GM23338 (cell line): ENCODE measurements at regions not wholly inside any gene's neighbourhood (a gene's known extent, or its start where the extent isn't known, plus 50 kb on each side); places are given as distances from the start of the nearest gene placed in this dataset.
A peak's percentile ranks its signal among the peaks of the same experiment; 100 is the strongest.
"Not testable (repeated sequence)": the region's sequence is repeated elsewhere in the genome, so short reads cannot be mapped to it uniquely, and the experiment has no call there.

ENCODE experiments used
- ATAC-seq: fragments of 200-7000 bp; cut with Tn5 transposase; 3 replicates; pipeline ENCODE4 v1.9.1; 2020
- DNase-seq: peaks from one replicate; pipeline ENCODE4 v3.0.0-alpha.2; 2015; ENCODE audit warnings: low spot score
- H2AFZ ChIP-seq: fragments of 200-600 bp; sonication (generic); 2 replicates; pipeline ENCODE4 v1.8.0; 2016; ENCODE audit warnings: antibody characterized with exemption, mild to moderate bottlenecking, moderate library complexity
- H3F3A ChIP-seq: fragments of 200-600 bp; sonication (generic); replicated peaks from 2 replicates; pipeline ENCODE4 v1.8.0; 2017; ENCODE audit warnings: antibody characterized with exemption, mixed run types, low read depth
- H3K27ac ChIP-seq: fragments of 200-600 bp; sonication (generic); 2 replicates; pipeline ENCODE4 v1.6.1; 2016; ENCODE audit warnings: low read depth
- H3K27me3 ChIP-seq: fragments of 200-600 bp; sonication (generic); 2 replicates; pipeline ENCODE4 v1.8.0; 2016; ENCODE audit warnings: mild to moderate bottlenecking, mixed run types, moderate library complexity; ENCODE audit not compliant: insufficient read depth
- H3K36me3 ChIP-seq: fragments of 200-600 bp; sonication (generic); 2 replicates; pipeline ENCODE4 v1.8.0; 2016; ENCODE audit warnings: mild to moderate bottlenecking; ENCODE audit not compliant: insufficient read depth
- H3K4me1 ChIP-seq: fragments of 200-600 bp; sonication (generic); 2 replicates; pipeline ENCODE4 v1.8.0; 2016; ENCODE audit warnings: mild to moderate bottlenecking, moderate library complexity; ENCODE audit not compliant: insufficient read depth
- H3K4me2 ChIP-seq: fragments of 200-600 bp; sonication (generic); 2 replicates; pipeline ENCODE4 v1.7.1; 2017; ENCODE audit warnings: mixed run types
- H3K4me3 ChIP-seq: fragments of 200-600 bp; sonication (generic); 2 replicates; pipeline ENCODE4 v1.6.1; 2016; ENCODE audit warnings: mixed run types
- H3K79me2 ChIP-seq: fragments of 200-600 bp; sonication (generic); replicated peaks from 2 replicates; pipeline ENCODE4 v1.8.0; 2017; ENCODE audit warnings: mild to moderate bottlenecking; ENCODE audit not compliant: insufficient read depth
- H3K9me2 ChIP-seq: fragments of 200-600 bp; sonication (generic); 2 replicates; pipeline ENCODE4 v1.8.0; 2017; ENCODE audit not compliant: insufficient read depth
- H4K20me1 ChIP-seq: fragments of 200-600 bp; sonication (generic); replicated peaks from 2 replicates; pipeline ENCODE4 v1.8.0; 2017; ENCODE audit warnings: mild to moderate bottlenecking; ENCODE audit not compliant: insufficient read depth
- H3K27ac Mint-ChIP-seq: 2 replicates; pipeline ENCODE4 v1.8.0; 2020; ENCODE audit warnings: inconsistent platforms, mild to moderate bottlenecking, moderate library complexity, mixed read lengths
- H3K27me3 Mint-ChIP-seq: 3 replicates; pipeline ENCODE4 v1.8.0; 2022; ENCODE audit warnings: low read depth, mild to moderate bottlenecking, moderate library complexity, mixed read lengths, inconsistent platforms; ENCODE audit not compliant: insufficient read depth, poor library complexity
- H3K36me3 Mint-ChIP-seq: 3 replicates; pipeline ENCODE4 v1.8.0; 2021; ENCODE audit warnings: low read depth, mild to moderate bottlenecking, inconsistent platforms, moderate library complexity, mixed read lengths
- H3K4me1 Mint-ChIP-seq: 3 replicates; pipeline ENCODE4 v1.8.0; 2020; ENCODE audit warnings: mild to moderate bottlenecking, inconsistent platforms, mixed read lengths
- H3K4me3 Mint-ChIP-seq: 3 replicates; pipeline ENCODE4 v1.8.0; 2021; ENCODE audit warnings: moderate library complexity, mild to moderate bottlenecking, inconsistent platforms, mixed read lengths
- H3K9me3 Mint-ChIP-seq: 3 replicates; pipeline ENCODE4 v1.8.0; 2020; ENCODE audit warnings: moderate library complexity, mild to moderate bottlenecking, inconsistent platforms, mixed read lengths
- CREB1 ChIP-seq: fragments of 250-450 bp; sonication (Bioruptor Pico); IDR thresholded peaks from 2 replicates; pipeline ENCODE4 v1.5.0; 2020; ENCODE audit warnings: low read depth, mild to moderate bottlenecking, moderate library complexity
- ETS1 ChIP-seq: IDR thresholded peaks from 2 replicates; pipeline ENCODE4 v1.6.1; 2016; ENCODE audit warnings: antibody characterized with exemption
- POLR2AphosphoS5 ChIP-seq: IDR thresholded peaks from 2 replicates; pipeline ENCODE4 v1.6.1; 2016; ENCODE audit warnings: antibody characterized with exemption, low read depth
- REST ChIP-seq: IDR thresholded peaks from one replicate; pipeline ENCODE4 v1.6.1; 2018; ENCODE audit warnings: antibody characterized with exemption; ENCODE audit not compliant: unreplicated experiment
- STAT1 ChIP-seq: IDR thresholded peaks from one replicate; pipeline ENCODE4 v1.6.1; 2016; ENCODE audit warnings: antibody characterized with exemption; ENCODE audit not compliant: unreplicated experiment

DNA sequence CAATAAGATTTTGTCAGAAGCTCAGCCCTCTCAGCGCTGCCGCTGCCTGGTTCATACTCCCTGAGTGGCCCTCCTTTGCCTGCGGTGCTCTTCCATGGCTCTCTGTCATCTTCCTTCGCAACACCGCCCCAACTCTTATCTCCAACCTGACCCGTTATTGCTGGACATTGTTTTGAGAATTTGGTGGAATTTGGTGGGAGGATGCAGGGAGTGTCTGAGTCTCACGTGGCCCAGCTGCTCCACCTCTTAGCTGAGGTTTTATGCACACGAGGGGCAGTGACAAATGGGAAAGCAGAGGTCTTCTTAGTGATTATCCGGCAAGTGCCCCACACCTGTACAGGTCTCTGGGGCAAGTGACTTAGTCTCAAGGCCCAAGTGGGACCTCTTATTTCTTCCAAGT, 97.5 kb upstream of the RPH3A start:
- H3K27ac ChIP-seq: no peak overlapping the region
- H2AFZ ChIP-seq: peak overlapping the region; percentile 66; the same call in 1 of the 2 replicates
- no peak overlapping the region for H3K4me2 ChIP-seq
- H3K36me3 Mint-ChIP-seq: no peaks in the 10 kb centered on the region
- no peaks in the 10 kb centered on the region for H3F3A ChIP-seq
- no peaks in the 10 kb centered on the region for H3K36me3 ChIP-seq
- ATAC-seq (no peak), DNase-seq (no peak)
- H3K27me3 Mint-ChIP-seq: no peaks in the 10 kb centered on the region
- H3K4me3 ChIP-seq: no peak overlapping the region
- no peak overlapping the region for H3K4me3 Mint-ChIP-seq
- H3K27ac Mint-ChIP-seq: no peak overlapping the region
- H3K27me3 ChIP-seq: no peaks in the 10 kb centered on the region
- H3K9me3 Mint-ChIP-seq: no peaks in the 10 kb centered on the region; the same call in 2 of the 3 replicates
- peaks cover 8% of the 10 kb centered on the region; the same call in 2 of the 3 replicates for H3K4me1 Mint-ChIP-seq
- H4K20me1 ChIP-seq: no peaks in the 10 kb centered on the region
- H3K9me2 ChIP-seq: no peaks in the 10 kb centered on the region
- H3K79me2 ChIP-seq: no peaks in the 10 kb centered on the region
- TF ChIP-seq REST: no peak
- no peak for TF ChIP-seq STAT1
- TF ChIP-seq CREB1 (CRISPR knock-in tag): no peak
- TF ChIP-seq POLR2AphosphoS5: no peak
- no peaks in the 10 kb centered on the region for H3K4me1 ChIP-seq

DNA sequence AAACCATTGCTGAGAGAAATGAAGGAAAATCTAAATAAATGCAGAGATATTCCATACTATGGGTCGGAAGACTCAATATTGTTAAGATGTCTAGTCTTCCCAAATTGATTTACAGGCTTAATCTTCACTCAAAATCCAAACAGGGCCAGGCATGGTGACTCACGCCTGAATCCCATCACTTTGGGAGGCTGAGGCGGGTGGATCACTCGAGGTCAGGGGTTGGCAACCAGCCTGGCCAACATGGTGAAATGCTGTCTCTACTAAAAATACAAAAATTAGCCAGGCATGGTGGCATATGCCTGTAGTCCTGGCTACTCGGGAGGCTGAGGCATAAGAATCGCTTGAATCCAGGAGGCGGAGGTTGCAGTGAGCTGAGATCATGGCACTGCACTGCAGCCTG, 94.1 kb upstream of the RPH3A start:
- H3K27ac ChIP-seq, H3K79me2 ChIP-seq, H3K36me3 ChIP-seq, DNase-seq, H4K20me1 ChIP-seq, H3K9me3 Mint-ChIP-seq, H3K4me1 Mint-ChIP-seq, H3K4me3 ChIP-seq, H3K27me3 ChIP-seq, H2AFZ ChIP-seq, H3K9me2 ChIP-seq, H3F3A ChIP-seq, H3K4me3 Mint-ChIP-seq, H3K27me3 Mint-ChIP-seq, H3K36me3 Mint-ChIP-seq, ATAC-seq, H3K4me1 ChIP-seq, H3K4me2 ChIP-seq, H3K27ac Mint-ChIP-seq: not testable (repeated sequence)

GRCh38 chr12:112705037-112705632, 86.4 kb upstream of the RPH3A start:
- ATAC-seq (peak; percentile 86), DNase-seq (peak; percentile 76)
- Mint-ChIP-seq H3K4me1 (peaks cover 4% of the 10 kb centered on the region; the same call in 2 of the 3 replicates), H3K36me3 (no peaks in the 10 kb centered on the region), H3K27me3 (peaks cover 3% of the 10 kb centered on the region), H3K9me3 (no peaks in the 10 kb centered on the region), H3K4me3 (no peak overlapping the region; the same call in 2 of the 3 replicates), H3K27ac (peak overlapping the region; percentile 97)
- H3K79me2 ChIP-seq: no peaks in the 10 kb centered on the region
- H3K4me3 ChIP-seq: no peak overlapping the region
- H4K20me1 ChIP-seq: no peaks in the 10 kb centered on the region
- no peak overlapping the region for H3K4me2 ChIP-seq
- H3K27ac ChIP-seq: no peak overlapping the region
- H2AFZ ChIP-seq: peak overlapping the region; percentile 11; the same call in 1 of the 2 replicates
- H3K36me3 ChIP-seq: no peaks in the 10 kb centered on the region
- H3K4me1 ChIP-seq: no peaks in the 10 kb centered on the region
- H3K9me2 ChIP-seq: peaks cover 9% of the 10 kb centered on the region; the same call in 1 of the 2 replicates
- no peaks in the 10 kb centered on the region for H3K27me3 ChIP-seq
- H3F3A ChIP-seq: no peaks in the 10 kb centered on the region
- peak; percentile 37; the same call in 1 of the 2 replicates for TF ChIP-seq POLR2AphosphoS5
- peak; percentile 60 for TF ChIP-seq ETS1
